ENCODE measurements at regions not wholly inside any gene's neighbourhood (a gene's known extent, or its start where the extent isn't known, plus 50 kb on each side); places are given as distances from the start of the nearest gene placed in this dataset.
"Not testable (repeated sequence)": the region's sequence is repeated elsewhere in the genome, so short reads cannot be mapped to it uniquely, and the experiment has no call there.

DNA sequence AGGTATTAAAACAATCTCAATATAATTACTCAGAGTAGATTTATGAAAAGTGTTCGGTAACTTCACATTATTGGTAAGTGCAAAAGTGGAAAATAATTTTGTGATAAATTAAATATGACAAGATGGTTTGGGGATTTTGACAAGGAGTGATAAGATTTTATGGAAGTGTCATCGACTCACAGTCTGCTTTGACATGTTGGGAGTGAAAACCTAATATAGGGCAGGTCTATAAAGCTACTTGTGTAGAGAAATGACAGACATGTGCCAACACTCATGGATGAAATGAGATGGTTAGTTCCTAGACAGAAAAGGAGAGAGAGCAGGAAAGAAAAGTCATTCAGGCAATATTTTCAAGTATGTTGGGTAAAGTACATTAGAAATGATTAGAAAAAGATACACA lies 456.8 kb downstream of the TRAM1L1 start:
- Mint-ChIP-seq H3K27me3 (ENCODE audit: insufficient read depth) (no peaks in the 10 kb centered on the region), H3K4me3 (no peak overlapping the region), H3K9me3 (no peaks in the 10 kb centered on the region), H3K27ac (no peak overlapping the region), H3K4me1 (ENCODE audit: low read depth) (no peaks in the 10 kb centered on the region), H3K36me3 (ENCODE audit: low read depth) (no peaks in the 10 kb centered on the region)
- no peak for DNase-seq (ENCODE audit: low spot score)
- intact Hi-C loops (cut with micrococcal nuclease), result no loop called here

- no peaks in the 10 kb centered on the region for H3K9me3 Mint-ChIP-seq
- DNase-seq (ENCODE audit: low spot score), result no peak
- no peaks in the 10 kb centered on the region for H3K36me3 Mint-ChIP-seq (ENCODE audit: low read depth)
- no peak overlapping the region for H3K27ac Mint-ChIP-seq
- no peaks in the 10 kb centered on the region for H3K4me1 Mint-ChIP-seq (ENCODE audit: low read depth)
- H3K27me3 Mint-ChIP-seq (ENCODE audit: insufficient read depth), result no peaks in the 10 kb centered on the region
- H3K4me3 Mint-ChIP-seq, result no peak overlapping the region
- intact Hi-C loops (cut with micrococcal nuclease), result no loop called here
Observed at GRCh38 chr4:116627545-116627944, 457.8 kb downstream of the TRAM1L1 start.

GRCh38 chr4:116619508-116619907 lies 465.9 kb downstream of the TRAM1L1 start:
- H3K4me3 Mint-ChIP-seq; H3K27ac Mint-ChIP-seq; H3K27me3 Mint-ChIP-seq (ENCODE audit: insufficient read depth); intact Hi-C loops (cut with micrococcal nuclease); H3K9me3 Mint-ChIP-seq; DNase-seq (ENCODE audit: low spot score); H3K36me3 Mint-ChIP-seq (ENCODE audit: low read depth); H3K4me1 Mint-ChIP-seq (ENCODE audit: low read depth): not testable (repeated sequence)

GRCh38 chr4:116618638-116619037 lies 466.7 kb downstream of the TRAM1L1 start:
- H3K27ac Mint-ChIP-seq, result no peak overlapping the region
- no peaks in the 10 kb centered on the region for H3K36me3 Mint-ChIP-seq (ENCODE audit: low read depth)
- H3K4me3 Mint-ChIP-seq, result no peak overlapping the region
- no peaks in the 10 kb centered on the region for H3K27me3 Mint-ChIP-seq (ENCODE audit: insufficient read depth)
- H3K4me1 Mint-ChIP-seq (ENCODE audit: low read depth), result no peaks in the 10 kb centered on the region
- intact Hi-C loops (cut with micrococcal nuclease), result no loop called here
- H3K9me3 Mint-ChIP-seq, result no peaks in the 10 kb centered on the region
- DNase-seq (ENCODE audit: low spot score), result no peak

DNA sequence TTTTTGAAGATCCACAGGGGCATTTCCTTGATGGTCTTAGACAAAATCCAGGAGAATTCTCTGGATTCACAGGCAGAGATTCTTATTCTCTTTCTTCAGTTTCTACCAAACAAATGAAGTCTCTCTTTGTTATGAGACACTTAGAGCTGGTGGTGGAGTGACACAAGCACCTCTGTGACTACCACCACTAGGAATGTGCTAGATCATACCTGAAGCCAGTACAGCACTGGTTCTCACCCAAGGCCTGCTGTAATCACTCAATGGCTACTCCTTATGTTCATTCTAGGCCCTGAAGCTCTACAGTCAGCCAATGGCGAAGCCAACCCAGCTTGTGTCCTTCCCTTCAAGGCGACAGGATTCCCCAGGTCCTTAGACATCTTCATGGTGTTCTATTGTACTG lies 482.3 kb downstream of the TRAM1L1 start:
- no peak for DNase-seq (ENCODE audit: low spot score)
- Mint-ChIP-seq H3K9me3 (peaks cover 3% of the 10 kb centered on the region), H3K27ac (no peak overlapping the region), H3K4me1 (ENCODE audit: low read depth) (no peaks in the 10 kb centered on the region), H3K27me3 (ENCODE audit: insufficient read depth) (no peaks in the 10 kb centered on the region), H3K4me3 (no peak overlapping the region), H3K36me3 (ENCODE audit: low read depth) (no peaks in the 10 kb centered on the region)
- intact Hi-C loops (cut with micrococcal nuclease), result no loop called here

DNA sequence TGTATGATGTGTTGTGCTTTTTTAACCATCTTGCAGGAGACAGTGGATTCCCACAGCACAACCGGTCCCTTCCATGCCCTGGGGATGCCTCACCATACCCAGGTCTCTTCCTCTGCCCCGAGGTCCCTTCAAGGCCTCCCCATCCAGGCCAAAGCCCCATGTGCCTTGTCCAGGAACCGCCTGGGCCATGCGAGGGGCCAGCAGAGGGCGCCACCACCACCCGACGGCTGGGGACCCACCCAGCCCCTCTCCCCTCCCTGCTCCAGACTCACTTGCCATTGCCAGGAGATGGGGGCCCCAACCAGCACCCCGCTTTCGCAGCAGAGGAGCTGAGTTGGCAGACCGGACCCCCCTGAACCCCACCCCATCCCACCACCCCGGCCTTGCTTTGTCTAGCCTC lies 485.5 kb downstream of the TRAM1L1 start:
- H3K4me3 Mint-ChIP-seq, result no peak overlapping the region
- H3K27me3 Mint-ChIP-seq (ENCODE audit: insufficient read depth), result no peaks in the 10 kb centered on the region
- no peaks in the 10 kb centered on the region for H3K4me1 Mint-ChIP-seq (ENCODE audit: low read depth)
- intact Hi-C loops (cut with micrococcal nuclease), result no loop called here
- DNase-seq (ENCODE audit: low spot score), result no peak
- H3K27ac Mint-ChIP-seq, result no peak overlapping the region
- H3K9me3 Mint-ChIP-seq, result peaks cover 3% of the 10 kb centered on the region
- no peaks in the 10 kb centered on the region for H3K36me3 Mint-ChIP-seq (ENCODE audit: low read depth)

DNA sequence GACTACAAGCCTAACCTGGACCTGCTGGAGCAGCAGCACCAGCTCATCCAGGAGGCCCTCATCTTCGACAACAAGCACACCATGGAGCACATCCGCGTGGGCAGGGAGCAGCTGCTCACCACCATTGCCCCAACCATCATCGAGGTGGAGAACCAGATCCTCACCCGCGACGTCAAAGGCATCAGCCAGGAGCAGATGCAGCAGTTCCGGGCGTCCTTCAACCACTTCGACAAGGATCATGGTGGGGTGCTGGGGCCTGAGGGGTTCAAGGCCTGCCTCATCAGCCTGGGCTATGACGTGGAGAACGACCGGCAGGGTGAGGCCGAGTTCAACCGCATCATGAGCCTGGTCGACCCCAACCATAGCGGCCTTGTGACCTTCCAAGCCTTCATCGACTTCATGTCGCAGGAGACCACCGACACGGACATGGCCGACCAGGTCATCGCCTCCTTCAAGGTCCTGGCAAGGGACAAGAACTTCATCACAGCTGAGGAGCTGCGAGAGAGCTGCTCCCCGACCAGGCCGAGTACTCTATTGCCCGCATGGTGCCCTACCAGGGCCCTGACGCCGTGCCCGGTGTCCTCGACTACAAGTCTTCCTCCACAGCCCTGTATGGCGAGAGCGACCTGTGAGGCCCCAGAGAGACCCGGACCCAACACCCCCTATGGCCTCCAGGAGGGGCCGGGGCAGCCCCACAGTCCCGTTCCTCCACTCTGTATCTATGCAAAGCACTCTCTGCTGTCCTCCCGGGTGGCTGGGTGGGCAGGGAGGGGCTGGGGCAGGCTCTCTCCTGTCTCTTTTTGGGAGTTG lies 486.2 kb downstream of the TRAM1L1 start:
- no peak for DNase-seq (ENCODE audit: low spot score)
- Mint-ChIP-seq H3K36me3 (ENCODE audit: low read depth) (no peaks in the 10 kb centered on the region), H3K4me1 (ENCODE audit: low read depth) (no peaks in the 10 kb centered on the region), H3K4me3 (no peak overlapping the region), H3K27ac (no peak overlapping the region), H3K9me3 (peaks cover 3% of the 10 kb centered on the region), H3K27me3 (ENCODE audit: insufficient read depth) (no peaks in the 10 kb centered on the region)
- intact Hi-C loops (cut with micrococcal nuclease), result no loop called here

DNA sequence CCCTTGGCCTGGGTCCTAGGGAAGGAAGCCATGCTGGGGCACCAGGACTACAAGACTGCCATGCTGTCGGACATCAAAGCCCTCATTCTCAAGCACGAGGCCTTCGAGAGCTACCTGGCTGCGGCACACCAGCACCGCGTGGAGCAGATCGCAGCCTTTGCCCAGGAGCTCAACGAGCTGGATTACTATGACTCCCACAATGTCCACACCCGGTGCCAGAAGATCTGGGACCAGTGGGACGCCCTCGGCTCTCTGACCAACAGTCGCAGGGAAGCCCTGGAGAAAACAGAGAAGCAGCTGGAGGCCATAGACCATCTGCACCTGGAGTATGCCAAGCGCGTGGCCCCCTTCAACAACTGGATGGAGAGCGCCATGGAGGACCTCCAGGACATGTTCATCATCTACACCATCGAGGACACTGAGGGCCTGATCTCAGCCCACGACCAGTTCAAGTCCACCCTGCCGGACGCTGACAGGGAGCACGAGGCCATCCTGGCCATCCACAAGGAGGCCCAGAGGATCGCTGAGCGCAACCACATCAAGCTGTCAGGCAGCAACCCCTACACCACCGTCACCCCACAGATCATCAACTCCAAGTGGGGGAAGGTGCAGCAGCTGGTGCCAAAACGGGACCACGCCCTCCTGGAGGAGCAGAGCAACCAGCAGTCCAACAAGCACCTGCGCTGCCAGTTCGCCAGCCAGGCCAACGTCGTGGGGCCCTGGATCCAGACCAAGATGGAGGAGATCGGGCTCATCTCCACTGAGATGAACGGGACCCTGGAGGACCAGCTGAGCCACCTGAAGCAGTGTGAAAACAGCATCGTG lies 487.0 kb downstream of the TRAM1L1 start:
- intact Hi-C loops (cut with micrococcal nuclease), result no loop called here
- H3K4me1 Mint-ChIP-seq (ENCODE audit: low read depth), result no peaks in the 10 kb centered on the region
- H3K27ac Mint-ChIP-seq, result no peak overlapping the region

DNA sequence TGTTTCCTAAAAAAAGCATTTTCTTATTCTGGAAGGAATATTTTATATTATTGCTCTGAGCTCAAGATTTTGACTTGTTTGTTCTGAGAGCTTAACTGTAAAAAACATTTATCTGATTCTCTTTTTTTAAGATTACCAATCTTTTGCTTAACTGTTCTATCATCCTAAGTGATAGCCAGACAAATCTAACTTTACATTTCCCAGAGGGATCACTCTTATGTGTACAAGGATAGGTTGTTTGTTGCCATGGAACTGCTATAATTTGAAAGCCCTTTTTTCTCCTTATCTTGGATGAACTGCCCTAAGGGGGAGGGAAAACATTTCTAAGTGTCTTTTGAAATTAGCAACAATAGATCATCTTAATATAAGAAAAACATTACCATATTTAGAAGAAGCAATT lies 494.7 kb downstream of the TRAM1L1 start:
- no peak overlapping the region for H3K27ac Mint-ChIP-seq
- intact Hi-C loops (cut with micrococcal nuclease), result no loop called here
- H3K27me3 Mint-ChIP-seq (ENCODE audit: insufficient read depth), result no peaks in the 10 kb centered on the region
- H3K9me3 Mint-ChIP-seq, result no peaks in the 10 kb centered on the region
- H3K36me3 Mint-ChIP-seq (ENCODE audit: low read depth), result no peaks in the 10 kb centered on the region
- DNase-seq (ENCODE audit: low spot score), result no peak
- no peak overlapping the region for H3K4me3 Mint-ChIP-seq
- no peaks in the 10 kb centered on the region for H3K4me1 Mint-ChIP-seq (ENCODE audit: low read depth)

More for the DNA sequence above, 487.0 kb downstream of the TRAM1L1 start:
- no peak overlapping the region for H3K4me3 Mint-ChIP-seq
- no peaks in the 10 kb centered on the region for H3K36me3 Mint-ChIP-seq (ENCODE audit: low read depth)
- H3K9me3 Mint-ChIP-seq, result peaks cover 3% of the 10 kb centered on the region
- no peaks in the 10 kb centered on the region for H3K27me3 Mint-ChIP-seq (ENCODE audit: insufficient read depth)
- DNase-seq (ENCODE audit: low spot score), result no peak

GRCh38 chr4:116588783-116589182 lies 496.6 kb downstream of the TRAM1L1 start:
- no peak overlapping the region for H3K4me3 Mint-ChIP-seq
- no peaks in the 10 kb centered on the region for H3K36me3 Mint-ChIP-seq (ENCODE audit: low read depth)
- DNase-seq (ENCODE audit: low spot score), result no peak
- H3K27ac Mint-ChIP-seq, result no peak overlapping the region
- no peaks in the 10 kb centered on the region for H3K9me3 Mint-ChIP-seq
- H3K4me1 Mint-ChIP-seq (ENCODE audit: low read depth), result no peaks in the 10 kb centered on the region
- no peaks in the 10 kb centered on the region for H3K27me3 Mint-ChIP-seq (ENCODE audit: insufficient read depth)
- intact Hi-C loops (cut with micrococcal nuclease), result no loop called here

DNA sequence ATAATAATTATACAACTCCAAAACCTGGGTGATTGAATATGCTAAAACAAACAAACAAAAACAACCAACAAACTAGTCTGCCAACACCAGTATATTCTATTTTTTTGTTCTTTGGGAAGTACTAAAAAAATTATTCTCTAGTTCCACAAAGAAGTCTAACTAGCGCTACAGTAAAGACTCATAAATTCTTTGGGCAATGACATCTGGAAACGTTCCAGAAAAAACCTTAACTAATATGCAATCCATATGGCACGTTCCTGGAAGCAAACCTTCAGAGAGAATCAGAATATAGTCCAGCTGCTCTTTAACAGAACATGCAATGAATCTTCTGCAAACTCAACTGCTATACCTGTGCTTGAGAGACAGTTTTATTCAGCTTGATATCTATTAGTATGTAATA lies 500.1 kb downstream of the TRAM1L1 start:
- Mint-ChIP-seq H3K4me3 (no peak overlapping the region), H3K27me3 (ENCODE audit: insufficient read depth) (no peaks in the 10 kb centered on the region), H3K36me3 (ENCODE audit: low read depth) (no peaks in the 10 kb centered on the region), H3K27ac (no peak overlapping the region), H3K4me1 (ENCODE audit: low read depth) (no peaks in the 10 kb centered on the region), H3K9me3 (no peaks in the 10 kb centered on the region)
- no peak for DNase-seq (ENCODE audit: low spot score)
- intact Hi-C loops (cut with micrococcal nuclease), result no loop called here

- H3K4me3 Mint-ChIP-seq, result no peak overlapping the region
- no peaks in the 10 kb centered on the region for H3K4me1 Mint-ChIP-seq (ENCODE audit: low read depth)
- H3K36me3 Mint-ChIP-seq (ENCODE audit: low read depth), result no peaks in the 10 kb centered on the region
- intact Hi-C loops (cut with micrococcal nuclease), result no loop called here
- no peaks in the 10 kb centered on the region for H3K27me3 Mint-ChIP-seq (ENCODE audit: insufficient read depth)
- DNase-seq (ENCODE audit: low spot score), result no peak
- no peak overlapping the region for H3K27ac Mint-ChIP-seq
- H3K9me3 Mint-ChIP-seq, result no peaks in the 10 kb centered on the region
Observed at GRCh38 chr4:116577321-116577720, 508.1 kb downstream of the TRAM1L1 start.

DNA sequence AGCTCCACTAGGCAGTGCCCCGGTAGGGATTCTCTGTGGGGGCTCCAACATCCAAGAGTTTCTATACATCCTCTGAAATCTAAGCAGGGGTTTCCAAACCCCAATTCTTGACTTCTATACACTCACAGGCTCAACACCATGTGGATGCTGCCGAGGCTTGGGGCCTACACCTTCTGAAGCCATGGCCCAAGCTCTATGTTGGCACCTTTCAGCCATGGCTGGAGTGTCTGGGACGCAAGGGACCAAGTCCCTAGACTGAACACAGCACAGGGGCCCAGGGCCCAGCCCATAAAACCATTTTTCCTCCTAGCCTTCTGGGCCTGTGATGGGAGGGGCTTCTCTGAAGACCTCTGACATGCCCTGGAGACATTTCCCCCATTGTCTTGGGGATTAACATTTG lies 511.8 kb downstream of the TRAM1L1 start:
- Mint-ChIP-seq H3K36me3 (ENCODE audit: low read depth) (no peaks in the 10 kb centered on the region), H3K27me3 (ENCODE audit: insufficient read depth) (no peaks in the 10 kb centered on the region), H3K4me3 (no peak overlapping the region), H3K27ac (no peak overlapping the region), H3K9me3 (no peaks in the 10 kb centered on the region), H3K4me1 (ENCODE audit: low read depth) (no peaks in the 10 kb centered on the region)
- DNase-seq (ENCODE audit: low spot score), result no peak
- intact Hi-C loops (cut with micrococcal nuclease), result no loop called here
